HEK293T (cell line): ENCODE measurements at regions not wholly inside any gene's neighbourhood (a gene's known extent, or its start where the extent isn't known, plus 50 kb on each side); places are given as distances from the start of the nearest gene placed in this dataset.
A peak's percentile ranks its signal among the peaks of the same experiment; 100 is the strongest.

Experiments
- CTCF ChIA-PET: fragments of 350-600 bp; formaldehyde crosslinking; extraction: SDS; loops from one replicate; lab custom pipeline; 2021; ENCODE audit warnings: antibody characterized with exemption, inconsistent platforms; lab: Yijun Ruan, JAX
- POLR2A ChIA-PET: fragments of 350-600 bp; formaldehyde crosslinking; extraction: SDS; loops from one replicate; lab custom pipeline; 2020; ENCODE audit warnings: antibody characterized with exemption, inconsistent platforms; lab: Yijun Ruan, JAX
- DNase-seq: peaks from one replicate; pipeline ENCODE4 v3.0.0; 2012; ENCODE audit warnings: mixed read lengths; ENCODE audit errors: extremely low spot score
- ARNT ChIP-seq: fragments of 450-650 bp; IDR thresholded peaks from 2 replicates; pipeline ENCODE4 v1.6.1; 2017; ENCODE audit warnings: mild to moderate bottlenecking
- BHLHE40 ChIP-seq: fragments of 450-650 bp; IDR thresholded peaks from 2 replicates; pipeline ENCODE4 v1.6.1; 2016; ENCODE audit warnings: mild to moderate bottlenecking, moderate library complexity, borderline replicate concordance
- CTBP1 ChIP-seq: fragments of 450-650 bp; IDR thresholded peaks from 2 replicates; pipeline ENCODE4 v1.6.1; 2016; ENCODE audit warnings: borderline replicate concordance
- ELF4 ChIP-seq: fragments of 450-650 bp; IDR thresholded peaks from 2 replicates; pipeline ENCODE4 v1.6.1; 2017; ENCODE audit warnings: antibody characterized with exemption
- FOXA1 ChIP-seq: fragments of 450-650 bp; IDR thresholded peaks from 2 replicates; pipeline ENCODE4 v1.6.1; 2016; ENCODE audit warnings: mild to moderate bottlenecking
- FOXK2 ChIP-seq: fragments of 450-650 bp; IDR thresholded peaks from 2 replicates; pipeline ENCODE4 v1.6.1; 2016; ENCODE audit warnings: mild to moderate bottlenecking
- FOXM1 ChIP-seq: fragments of 450-650 bp; IDR thresholded peaks from 2 replicates; pipeline ENCODE4 v1.6.1; 2017; ENCODE audit warnings: mild to moderate bottlenecking, borderline replicate concordance
- HDGF ChIP-seq: fragments of 450-650 bp; IDR thresholded peaks from 2 replicates; pipeline ENCODE4 v1.6.1; 2017; ENCODE audit warnings: antibody characterized with exemption, borderline replicate concordance
- L3MBTL2 ChIP-seq: fragments of 450-650 bp; conservative IDR thresholded peaks from 2 replicates; pipeline ENCODE4 v1.6.1; 2016; ENCODE audit warnings: mild to moderate bottlenecking
- LEF1 ChIP-seq: fragments of 450-650 bp; IDR thresholded peaks from 2 replicates; pipeline ENCODE4 v1.6.1; 2017; ENCODE audit warnings: mild to moderate bottlenecking, borderline replicate concordance
- NFRKB ChIP-seq: fragments of 450-650 bp; IDR thresholded peaks from 2 replicates; pipeline ENCODE4 v1.6.1; 2016; ENCODE audit warnings: mild to moderate bottlenecking, moderate library complexity
- PKNOX1 ChIP-seq: fragments of 450-650 bp; IDR thresholded peaks from 2 replicates; pipeline ENCODE4 v1.6.1; 2016
- SP1 ChIP-seq: fragments of 450-650 bp; IDR thresholded peaks from 2 replicates; pipeline ENCODE4 v1.6.1; 2017
- SUZ12 ChIP-seq: fragments of 450-650 bp; IDR thresholded peaks from 2 replicates; pipeline ENCODE4 v1.6.1; 2016; ENCODE audit warnings: mild to moderate bottlenecking
- TARDBP ChIP-seq: fragments of 450-650 bp; IDR thresholded peaks from 2 replicates; pipeline ENCODE4 v1.6.1; 2016
- ZNF384 ChIP-seq: fragments of 450-650 bp; IDR thresholded peaks from 2 replicates; pipeline ENCODE4 v1.6.1; 2016

- ChIA-PET CTCF (no interaction called here), POLR2A (no interaction called here)
- no peak for DNase-seq
- TF ChIP-seq TARDBP (no peak), ZNF384 (no peak), SP1 (no peak), L3MBTL2 (no peak), HDGF (no peak), BHLHE40 (no peak), LEF1 (no peak), SUZ12 (no peak), NFRKB (no peak), FOXK2 (no peak), CTBP1 (no peak), FOXA1 (no peak), ARNT (no peak), ELF4 (no peak), FOXM1 (no peak)
Measured at GRCh38 chr17:77071925-77072490, 68.8 kb upstream of the SEC14L1 start.

GRCh38 chr17:77072670-77073069, 68.1 kb upstream of the SEC14L1 start:
- no peak for DNase-seq
- no peak for TF ChIP-seq FOXK2
- TF ChIP-seq ELF4, result no peak
- TF ChIP-seq FOXA1, result no peak
- POLR2A ChIA-PET, result interaction anchor here (2.4 kb wide), 1 partner anchor 16 kb away, joined by 9 read pairs; no protein-coding TSS in a partner anchor
- CTCF ChIA-PET, result interaction anchor here (0.6 to 0.7 kb wide), 2 partner anchors 196 to 205 kb away, joined by 3 read pairs; no protein-coding TSS in a partner anchor

GRCh38 chr17:77074681-77075080, 66.1 kb upstream of the SEC14L1 start:
- DNase-seq, result no peak
- TF ChIP-seq FOXA1 (no peak), TARDBP (no peak), BHLHE40 (no peak), FOXK2 (no peak), NFRKB (no peak), ELF4 (no peak), SP1 (no peak), SUZ12 (no peak)
- CTCF ChIA-PET, result no interaction called here
- POLR2A ChIA-PET, result interaction anchor here (0.5 to 2.4 kb wide), 2 partner anchors 14 to 163 kb away, joined by 3 to 9 read pairs; no protein-coding TSS in a partner anchor

- POLR2A ChIA-PET, result interaction anchor here (1.5 kb wide), 1 partner anchor 12 kb away, joined by 12 read pairs; no protein-coding TSS in a partner anchor
Measured at GRCh38 chr17:77076124-77076830, 64.5 kb upstream of the SEC14L1 start.

GRCh38 chr17:77083531-77083930, 57.2 kb upstream of the SEC14L1 start:
- ChIA-PET POLR2A (interaction anchor here (1.1 kb wide), 1 partner anchor 57 kb away, joined by 3 read pairs; the partner anchor contains the start of gene SEC14L1), CTCF (no interaction called here)

More at GRCh38 chr17:77076124-77076830, 64.5 kb upstream of the SEC14L1 start:
- TF ChIP-seq PKNOX1, result 0 out of 2 replicates have a peak, but pooled peaks have one; percentile 14
- TF ChIP-seq FOXK2, result no peak
- TF ChIP-seq ELF4, result no peak
- no peak for TF ChIP-seq SP1
- TF ChIP-seq L3MBTL2, result 0 out of 2 replicates have a peak, but pooled peaks have one; percentile 24
- no peak for TF ChIP-seq BHLHE40
- DNase-seq, result no peak
- CTCF ChIA-PET, result interaction anchor here (0.6 to 1.4 kb wide), 5 partner anchors 10 to 239 kb away, joined by 3 to 7 read pairs (median 5); no protein-coding TSS in a partner anchor

GRCh38 chr17:77085926-77086432, 54.8 kb upstream of the SEC14L1 start:
- TF ChIP-seq FOXK2 (no peak), PKNOX1 (no peak), ARNT (no peak), TARDBP (no peak), NFRKB (no peak), LEF1 (no peak), SUZ12 (no peak), HDGF (no peak), BHLHE40 (no peak), ZNF384 (no peak), SP1 (no peak)
- DNase-seq, result no peak
- POLR2A ChIA-PET, result interaction anchor here (3.2 kb wide), 1 partner anchor 55 kb away, joined by 16 read pairs; the partner anchor contains the start of gene SEC14L1
- CTCF ChIA-PET, result interaction anchor here (0.6 to 1.2 kb wide), 2 partner anchors 19 to 205 kb away, joined by 3 to 8 read pairs; no protein-coding TSS in a partner anchor

More at GRCh38 chr17:77083531-77083930, 57.2 kb upstream of the SEC14L1 start:
- no peak for TF ChIP-seq CTBP1
- DNase-seq, result no peak
